Stimulated activated CD4-positive, alpha-beta T cell treated with anti-CD3 and anti-CD28 coated beads, Interleukin-12 subunit alpha, Interleukin-12 subunit beta, amount 100 ng/mL, for 24 hours (primary cell): ENCODE measurements at regions not wholly inside any gene's neighbourhood (a gene's known extent, or its start where the extent isn't known, plus 50 kb on each side); places are given as distances from the start of the nearest gene placed in this dataset.
A peak's percentile ranks its signal among the peaks of the same experiment; 100 is the strongest.

Experiments used
- DNase-seq, 2 experiments: peaks; one replicate each; pipeline ENCODE4 v3.0.0-alpha.2; 2020; ENCODE audit warnings: low read depth in 2 of 2

DNA sequence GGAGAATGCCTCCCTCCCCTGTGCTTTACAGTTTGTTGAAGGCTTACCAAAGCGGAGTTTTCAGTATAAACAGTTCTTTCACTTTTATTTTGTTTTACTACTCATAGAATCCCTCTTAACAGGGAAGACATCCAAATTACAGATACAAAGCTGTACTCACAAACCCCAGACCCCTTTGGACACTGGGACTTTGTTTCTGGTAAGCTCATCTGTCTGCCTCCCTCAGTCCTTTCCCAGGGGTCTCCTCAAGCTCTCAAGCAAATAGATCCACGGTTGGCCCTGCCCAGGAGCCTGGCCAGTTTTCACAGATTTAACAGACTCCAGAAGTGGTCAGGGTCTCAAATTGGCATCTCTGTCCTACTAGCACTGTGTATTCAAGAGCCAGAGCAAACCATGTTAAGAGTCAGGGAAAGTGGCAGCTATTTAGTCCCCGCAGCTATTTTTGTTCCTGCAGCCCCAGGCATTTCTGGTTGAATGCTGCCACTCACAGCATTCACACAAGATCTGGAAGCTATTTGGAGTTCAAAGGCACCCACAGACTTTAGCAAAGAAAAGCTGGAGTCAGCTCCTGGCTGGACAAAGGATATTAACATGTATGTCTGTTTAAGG, 54.2 kb downstream of the TMEM100 start:
- no peak for DNase-seq

- no peak for DNase-seq
These were observed 55.9 kb downstream of the TMEM100 start for GRCh38 chr17:55666806-55667205.

- no peak for DNase-seq
These were observed 58.4 kb downstream of the TMEM100 start for GRCh38 chr17:55664287-55664686.

GRCh38 chr17:55663400-55663799, 59.3 kb downstream of the TMEM100 start:
- no peak for DNase-seq

- DNase-seq = no peak
These were observed 60.5 kb downstream of the TMEM100 start for GRCh38 chr17:55661963-55662834.

GRCh38 chr17:55661256-55661758, 61.4 kb downstream of the TMEM100 start:
- no peak for DNase-seq

DNA sequence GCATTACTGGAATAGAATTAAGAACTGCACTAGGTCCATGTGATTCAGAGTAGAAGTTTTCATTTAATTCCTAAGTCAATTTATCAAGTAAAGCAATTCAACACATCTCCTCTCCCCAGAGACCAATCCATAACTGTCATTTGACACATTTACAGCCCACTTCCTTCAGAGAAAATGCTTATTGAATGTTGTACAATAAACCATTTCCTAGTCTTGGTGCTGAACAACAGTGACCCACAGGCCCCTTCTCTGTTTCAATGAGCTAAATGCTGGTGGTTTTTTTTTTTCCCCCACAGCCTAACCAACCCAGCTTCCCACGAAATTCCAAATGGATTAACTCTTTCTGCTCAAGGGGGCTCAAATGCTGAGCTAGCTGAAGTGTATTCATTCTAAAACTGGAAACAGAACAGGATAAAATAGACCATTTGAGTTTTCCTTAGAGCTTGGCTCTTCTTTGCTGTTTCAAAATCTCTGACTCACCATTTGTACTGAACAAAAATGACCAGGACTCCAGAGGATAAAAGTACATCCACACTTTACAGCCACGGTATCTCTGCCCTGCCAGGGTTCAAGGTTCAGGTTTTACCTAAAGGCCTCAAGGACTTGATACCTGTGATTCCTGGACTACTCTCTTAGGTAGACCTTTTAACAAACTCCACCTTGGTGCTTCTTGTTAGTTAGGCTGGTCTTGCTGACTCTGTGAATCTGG, 62.3 kb downstream of the TMEM100 start:
- no peak for DNase-seq

DNA sequence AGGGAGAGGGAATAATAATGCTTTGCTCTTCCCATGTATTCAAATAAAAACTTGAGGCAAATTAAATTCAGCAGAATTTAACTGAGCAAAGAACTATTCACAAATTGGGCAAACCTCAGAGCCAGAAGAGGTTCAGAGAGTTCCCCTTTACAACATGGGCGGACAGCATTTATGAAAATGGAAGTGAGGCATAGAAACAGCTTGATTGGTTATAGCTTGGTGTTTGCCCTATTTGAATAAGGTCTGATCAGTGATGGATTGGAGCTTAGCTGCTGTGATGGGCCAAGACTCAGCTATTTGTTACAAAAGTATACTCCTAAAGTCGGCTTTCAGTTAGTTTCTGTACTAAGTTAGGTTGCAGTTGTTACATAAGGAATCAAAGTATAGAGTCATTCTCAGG, 63.0 kb downstream of the TMEM100 start:
- DNase-seq = no peak

DNA sequence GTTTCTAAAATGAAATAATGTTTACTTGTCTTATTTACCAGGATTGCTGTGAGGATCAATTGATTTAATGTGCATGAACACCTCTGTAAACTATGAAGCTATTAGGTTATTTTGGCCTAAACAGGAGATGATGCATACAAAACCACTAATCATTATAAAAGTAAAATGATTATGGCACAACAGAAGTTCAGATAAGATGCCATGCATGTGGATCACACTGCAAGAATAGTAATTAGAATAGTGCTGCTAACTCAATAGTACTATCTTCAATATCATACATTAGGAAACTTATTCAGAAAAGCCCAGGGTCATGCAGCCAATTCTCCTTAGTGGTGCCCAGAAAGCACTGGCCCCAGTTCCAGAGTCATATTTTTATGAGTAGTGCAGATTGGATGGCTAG, 66.9 kb downstream of the TMEM100 start:
- no peak for DNase-seq

DNA sequence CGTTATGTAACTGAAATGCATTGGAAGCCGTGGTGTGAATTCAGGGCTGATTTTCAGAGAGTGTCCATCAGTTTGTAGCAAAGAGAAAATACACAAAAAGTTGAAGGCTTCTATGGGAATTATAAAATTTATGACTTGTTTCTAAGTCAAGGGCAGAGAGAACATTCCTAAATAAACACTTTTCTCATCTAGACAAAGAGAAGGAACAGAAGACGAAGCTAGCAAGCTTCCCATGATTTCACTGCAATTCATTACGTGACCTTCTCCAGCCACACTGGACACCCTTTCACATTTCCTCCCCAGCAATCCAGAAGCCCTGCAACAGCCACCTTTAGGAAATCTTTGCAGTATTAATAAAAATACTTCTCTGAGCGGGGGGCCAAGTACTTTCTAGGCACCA, 67.8 kb downstream of the TMEM100 start:
- no peak for DNase-seq

DNA sequence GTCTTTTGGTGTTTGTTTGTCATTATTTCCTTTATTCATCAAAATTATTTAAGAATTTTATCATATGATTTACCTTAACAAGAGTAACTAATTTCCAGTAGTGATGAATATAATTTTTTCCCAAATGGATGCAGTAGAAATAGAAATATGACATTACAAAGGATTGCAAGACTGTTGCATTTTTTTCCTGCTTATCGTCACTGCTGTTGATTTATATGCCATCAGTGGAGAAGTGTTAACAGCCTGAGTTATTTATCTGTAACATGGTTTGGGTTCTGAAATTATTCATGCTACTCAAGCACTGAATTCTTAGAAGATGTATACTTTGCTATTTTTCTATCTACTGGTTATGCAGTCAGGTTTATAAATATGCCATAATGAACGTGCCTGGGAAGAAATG, 68.6 kb downstream of the TMEM100 start:
- DNase-seq = no peak

- no peak for DNase-seq
These were observed 69.8 kb downstream of the TMEM100 start for GRCh38 chr17:55652825-55653224.

GRCh38 chr17:55652114-55652823, 70.4 kb downstream of the TMEM100 start:
- DNase-seq = no peak

DNA sequence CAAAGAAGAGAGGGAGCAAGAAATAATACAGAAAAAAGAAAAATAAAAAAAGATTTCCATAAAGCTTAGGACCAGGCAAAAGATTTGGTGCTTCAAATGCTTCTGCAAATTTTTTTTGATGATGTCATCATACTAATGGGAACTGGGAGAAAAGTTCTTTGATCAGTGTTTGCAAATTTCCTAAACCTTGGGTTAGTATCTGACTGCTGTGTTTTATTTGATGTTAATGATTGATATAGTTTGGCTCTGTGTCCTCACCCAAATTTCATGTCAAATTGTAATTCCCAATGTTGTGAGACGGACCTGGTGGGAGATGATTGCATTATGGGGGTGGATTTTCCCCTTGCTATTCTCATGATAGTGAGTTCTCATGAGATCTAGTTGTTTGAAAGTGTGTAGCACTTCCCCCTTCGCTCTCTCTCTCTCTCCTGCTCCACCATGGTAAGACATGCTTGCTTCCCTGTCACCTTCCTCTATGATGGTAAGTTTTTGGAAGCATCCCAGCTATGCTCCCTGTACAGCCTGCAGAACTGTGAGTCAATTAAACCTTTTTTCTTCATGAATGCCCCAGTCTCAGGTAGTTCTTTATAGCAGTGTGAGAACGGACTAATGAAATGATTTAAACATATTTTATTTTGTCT, 72.6 kb downstream of the TMEM100 start:
- no peak for DNase-seq

DNA sequence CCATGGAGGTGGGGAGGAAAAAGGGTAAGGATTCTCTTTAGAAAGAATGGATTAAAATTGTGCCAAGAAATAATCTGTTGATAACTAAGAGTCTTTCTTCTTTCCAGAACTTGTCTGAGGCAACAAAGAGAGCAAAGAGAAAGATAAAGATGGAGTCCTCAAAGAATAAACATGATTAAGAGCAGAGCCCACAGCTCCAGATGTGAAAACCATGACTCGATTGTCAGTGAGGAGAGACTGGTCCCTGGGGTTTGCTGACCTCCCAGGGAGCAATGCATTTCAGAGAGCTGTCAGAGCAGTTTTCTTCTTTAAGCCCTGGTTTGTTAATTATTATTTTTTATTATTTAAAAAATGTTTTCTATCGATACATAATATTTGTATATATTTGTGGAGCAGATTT, 74.6 kb downstream of the TMEM100 start:
- DNase-seq = no peak

DNA sequence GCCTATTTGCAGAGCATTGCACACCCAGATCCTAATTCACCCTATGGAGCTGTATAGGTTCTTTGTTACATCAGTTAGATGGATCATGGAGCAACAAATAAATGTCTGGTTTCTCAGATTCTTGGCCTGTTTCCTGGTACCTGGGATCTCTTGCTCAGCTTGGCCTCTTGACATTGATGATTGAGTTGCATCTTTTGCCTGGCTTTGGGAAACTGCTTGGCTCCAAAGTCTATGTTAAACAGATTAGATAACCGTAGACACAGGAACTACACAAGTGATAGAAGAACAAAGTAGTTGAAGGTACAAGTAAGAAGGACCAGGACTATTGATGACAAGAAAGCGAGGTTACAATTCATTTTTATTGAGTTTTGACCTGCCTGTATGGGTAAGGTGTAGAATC, 77.3 kb downstream of the TMEM100 start:
- DNase-seq = no peak

DNA sequence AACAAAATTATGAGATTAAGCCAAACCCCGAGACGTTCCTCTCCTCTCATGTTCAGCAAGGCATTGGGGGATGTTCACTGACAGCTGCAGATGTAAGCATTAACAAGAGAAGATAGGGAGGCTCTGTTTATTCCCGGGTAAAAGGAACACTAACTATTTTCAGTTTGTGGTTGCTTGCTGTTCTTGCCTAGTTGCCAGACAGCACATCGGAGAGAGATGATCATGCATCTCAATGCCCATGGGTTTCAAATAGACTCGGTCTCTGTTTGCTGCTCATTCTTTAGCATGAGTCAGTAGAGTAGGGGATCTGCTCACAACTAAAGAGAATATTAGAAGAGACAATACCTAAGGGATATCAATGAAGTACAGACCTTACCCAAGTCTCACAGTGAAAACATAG, 78.3 kb downstream of the TMEM100 start:
- no peak for DNase-seq

- DNase-seq = no peak
These were observed 79.9 kb downstream of the TMEM100 start for GRCh38 chr17:55642741-55643140.

DNA sequence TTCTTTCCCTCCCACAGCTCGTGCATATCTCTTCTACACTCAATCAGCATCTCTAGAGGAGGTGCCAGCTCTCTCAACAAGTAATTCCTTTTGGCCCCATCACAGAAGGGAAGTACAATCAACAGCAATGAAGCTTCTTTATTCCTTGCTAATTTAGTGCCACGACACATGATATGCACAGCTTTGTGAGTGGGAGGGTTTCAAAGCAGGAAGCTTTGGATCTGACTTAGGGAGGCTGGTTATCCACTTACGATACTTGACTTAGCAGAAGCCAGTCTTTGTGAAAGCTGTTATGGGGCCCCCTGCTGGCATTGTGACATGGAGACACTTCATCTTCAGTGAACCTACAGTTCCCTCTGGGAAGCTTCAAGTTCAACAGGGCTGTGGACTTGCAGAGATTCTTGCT, 81.0 kb downstream of the TMEM100 start:
- peak in 1 of 2 experiments; percentile 26 for DNase-seq

DNA sequence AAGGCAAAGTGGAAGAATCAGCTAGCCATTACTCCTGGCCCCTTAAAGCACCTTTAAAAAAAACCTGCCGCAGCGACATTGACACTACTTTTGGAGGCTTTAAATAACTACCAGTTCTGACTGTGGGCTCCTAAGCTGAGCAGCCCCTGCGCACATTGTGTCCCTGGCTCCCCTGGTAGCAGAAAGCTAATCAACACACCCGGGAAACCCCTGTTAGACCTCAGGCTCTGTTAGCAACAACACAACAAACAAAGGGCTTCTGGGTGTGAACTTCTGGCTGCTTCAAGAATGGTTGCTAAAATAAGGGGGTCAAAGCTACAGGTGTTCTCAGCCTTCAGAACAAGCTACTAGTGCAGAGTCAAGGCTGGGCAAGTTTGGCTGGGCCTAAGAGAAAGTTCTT, 83.6 kb downstream of the TMEM100 start:
- no peak for DNase-seq

DNA sequence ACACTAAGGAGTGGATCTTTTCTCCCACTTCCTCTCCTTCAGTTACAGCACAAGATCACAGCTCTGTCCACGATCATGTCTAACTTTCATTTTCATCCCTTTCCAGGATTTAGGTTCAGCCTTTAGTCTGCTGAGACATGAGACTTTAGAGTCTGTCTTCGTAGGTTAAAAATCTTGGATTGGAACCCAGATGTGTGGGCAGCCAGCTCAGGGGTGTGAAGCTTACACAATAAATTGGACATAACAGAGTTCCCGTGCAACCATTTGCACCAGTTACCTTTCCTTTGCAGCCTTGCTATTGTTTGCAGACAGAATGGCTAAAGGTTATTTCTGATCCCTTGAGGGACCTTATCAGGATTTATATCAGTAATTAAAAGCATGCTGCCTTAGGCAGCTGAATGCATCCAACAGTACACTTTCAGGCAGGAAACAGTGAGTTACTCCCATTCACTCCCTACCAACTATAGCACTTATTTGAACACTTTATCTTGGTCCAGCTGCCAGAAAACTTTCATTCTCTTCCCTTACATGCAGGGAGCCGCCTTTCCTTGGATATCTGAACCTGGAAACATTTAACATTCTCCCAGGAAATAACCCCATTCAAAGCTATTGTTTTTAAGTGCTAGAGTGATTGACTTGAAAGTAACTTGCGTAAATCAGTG, 87.3 kb downstream of the TMEM100 start:
- DNase-seq = no peak
